CD4-positive, alpha-beta T cell (primary cell): ENCODE measurements at regions not wholly inside any gene's neighbourhood (a gene's known extent, or its start where the extent isn't known, plus 50 kb on each side); places are given as distances from the start of the nearest gene placed in this dataset.
"Not testable (repeated sequence)": the region's sequence is repeated elsewhere in the genome, so short reads cannot be mapped to it uniquely, and the experiment has no call there.

Experiments
- ATAC-seq: fragments of 200-7000 bp; cut with Tn5 transposase; one replicate; pipeline ENCODE4 v1.10.0; 2022; ENCODE audit warnings: mild to moderate bottlenecking; ENCODE audit not compliant: poor library complexity
- CTCF ChIA-PET: fragments of 350-600 bp; sonication (Branson Sonifier 250); formaldehyde crosslinking; loops from one replicate; lab custom pipeline; 2021; ENCODE audit warnings: antibody characterized with exemption, inconsistent platforms; lab: Charles Lee
- POLR2A ChIA-PET: fragments of 350-600 bp; sonication (Branson Sonifier 250); formaldehyde crosslinking; loops from one replicate; lab custom pipeline; 2021; ENCODE audit warnings: antibody characterized with exemption, inconsistent platforms; lab: Charles Lee
- DNase-seq, 14 experiments: peaks; one replicate each; pipeline ENCODE4 v3.0.0-alpha.2; 2013 to 2020; ENCODE audit warnings: mixed read lengths in 2 of 14
- H3K27ac ChIP-seq, 2 donors: one replicate each; pipeline versions ENCODE4 v1.5.1 to v1.7.0; 2013; ENCODE audit warnings: low read length in 2 of 2, low read depth in 1 of 2, mild to moderate bottlenecking in 1 of 2
- H3K27me3 ChIP-seq, 2 experiments: 1 replicate in 1 of 2; 2 replicates in 1 of 2; pipeline versions ENCODE4 v1.6.1 to v1.7.0; 2013; ENCODE audit warnings: low read length in 2 of 2, control low read depth in 1 of 2, mild to moderate bottlenecking in 1 of 2, moderate library complexity in 1 of 2; ENCODE audit not compliant: insufficient read depth in 2 of 2, control insufficient read depth in 1 of 2
- H3K36me3 ChIP-seq: one replicate; pipeline ENCODE4 v1.6.1; 2013; ENCODE audit warnings: low read length, control low read depth; ENCODE audit not compliant: insufficient read depth
- H3K4me1 ChIP-seq: one replicate; pipeline ENCODE4 v1.6.1; 2013; ENCODE audit warnings: low read length, control low read depth; ENCODE audit not compliant: insufficient read depth
- H3K4me3 ChIP-seq: one replicate; pipeline ENCODE4 v1.5.1; 2013; ENCODE audit warnings: mild to moderate bottlenecking, low read length, moderate library complexity
- H3K9me3 ChIP-seq, 2 experiments: 1 replicate in 1 of 2; 2 replicates in 1 of 2; pipeline versions ENCODE4 v1.6.1 to v1.7.0; 2013; ENCODE audit warnings: low read length in 2 of 2, mild to moderate bottlenecking in 2 of 2, control low read depth in 1 of 2, moderate library complexity in 1 of 2; ENCODE audit not compliant: control insufficient read depth in 1 of 2, insufficient read depth in 1 of 2
- H3K27ac Mint-ChIP-seq: one replicate; pipeline ENCODE4 v1.8.0; 2020; ENCODE audit warnings: mixed read lengths
- H3K27me3 Mint-ChIP-seq: one replicate; pipeline ENCODE4 v1.8.0; 2021; ENCODE audit warnings: mixed read lengths
- H3K36me3 Mint-ChIP-seq: one replicate; pipeline ENCODE4 v1.8.0; 2021; ENCODE audit warnings: low read depth, mixed read lengths
- H3K4me1 Mint-ChIP-seq: one replicate; pipeline ENCODE4 v1.8.0; 2021; ENCODE audit warnings: low read depth, mixed read lengths
- H3K4me3 Mint-ChIP-seq: one replicate; pipeline ENCODE4 v1.8.0; 2020; ENCODE audit warnings: mild to moderate bottlenecking, mixed read lengths
- H3K9me3 Mint-ChIP-seq: one replicate; pipeline ENCODE4 v1.8.0; 2020; ENCODE audit warnings: mixed read lengths
- intact Hi-C, 2 experiments: fragments of 100-400 bp; cut with DNase I in 1 of 2; cut with micrococcal nuclease in 1 of 2; formaldehyde crosslinking; loops; one replicate each; pipeline versions ENCODE4 v1.15.1 to v1.9.0; 2023 to 2025; cut with DNase I, micrococcal nuclease
- TF ChIP-seq, protein P1 (sequence below): fragments of 200-600 bp; IDR thresholded peaks from one replicate; pipeline ENCODE4 v1.8.0; 2022; ENCODE audit warnings: antibody characterized with exemption, mild to moderate bottlenecking

DNA sequence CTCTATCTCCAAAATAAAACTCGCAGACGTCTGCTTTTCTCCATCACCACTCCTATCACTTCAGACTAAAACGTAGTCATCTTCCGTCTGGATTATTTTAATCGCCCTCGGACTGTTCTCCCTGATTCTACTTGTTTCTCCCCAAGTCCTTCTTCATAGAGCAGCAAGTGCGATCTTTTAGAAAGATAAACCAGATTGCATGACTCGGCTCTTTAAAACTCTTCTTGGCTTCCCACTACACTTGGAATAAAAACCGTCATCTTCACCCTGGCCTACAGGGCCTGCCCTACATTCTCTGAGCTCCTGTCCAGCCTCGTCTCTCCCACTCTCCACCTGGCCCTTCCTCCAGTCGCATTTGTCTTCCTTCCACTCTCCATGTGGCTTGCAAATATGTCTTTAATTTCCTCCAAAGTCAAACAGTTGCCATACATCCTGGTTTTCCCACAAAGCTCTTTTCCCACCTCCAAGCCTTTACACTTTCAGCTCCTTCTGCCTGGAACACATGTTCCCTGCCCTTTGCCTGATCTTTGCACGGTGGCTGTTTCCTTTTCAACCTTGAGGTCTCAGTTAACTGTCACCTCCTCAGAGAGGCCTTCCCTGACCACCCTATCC is 70.5 kb upstream of the DHX40 start:
- CTCF ChIA-PET = interaction anchor here (1.3 kb wide), 1 partner anchor 8 kb away, joined by 3 read pairs; no protein-coding TSS in a partner anchor

DNA sequence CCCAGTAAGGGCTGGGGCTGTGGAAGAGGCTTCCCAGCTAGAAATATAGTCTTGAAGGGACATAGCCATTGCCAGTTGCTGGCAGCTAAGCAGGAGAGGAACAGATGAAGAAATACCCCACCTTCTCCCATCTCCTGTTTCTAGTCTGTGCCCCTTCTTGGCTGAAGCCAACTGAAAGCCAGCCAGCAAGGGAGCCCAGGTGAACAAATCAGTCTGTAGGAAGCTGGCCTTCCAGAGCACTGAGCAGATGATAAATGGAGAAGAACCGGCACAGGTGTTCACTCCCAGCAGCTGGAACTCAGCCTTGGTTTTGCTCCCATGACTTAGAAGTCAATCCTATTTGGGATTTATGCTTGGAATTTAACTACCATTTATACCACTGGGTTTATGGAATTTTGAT is 69.2 kb upstream of the DHX40 start:
- Mint-ChIP-seq H3K9me3 (no peaks in the 10 kb centered on the region), H3K27me3 (peaks cover 11% of the 10 kb centered on the region), H3K36me3 (no peaks in the 10 kb centered on the region), H3K27ac (no peak overlapping the region), H3K4me3 (no peak overlapping the region), H3K4me1 (no peaks in the 10 kb centered on the region)
- ChIA-PET POLR2A (no interaction called here), CTCF (no interaction called here)
- no peaks in the 10 kb centered on the region for H3K4me1 ChIP-seq
- TF ChIP-seq, protein P1, sequence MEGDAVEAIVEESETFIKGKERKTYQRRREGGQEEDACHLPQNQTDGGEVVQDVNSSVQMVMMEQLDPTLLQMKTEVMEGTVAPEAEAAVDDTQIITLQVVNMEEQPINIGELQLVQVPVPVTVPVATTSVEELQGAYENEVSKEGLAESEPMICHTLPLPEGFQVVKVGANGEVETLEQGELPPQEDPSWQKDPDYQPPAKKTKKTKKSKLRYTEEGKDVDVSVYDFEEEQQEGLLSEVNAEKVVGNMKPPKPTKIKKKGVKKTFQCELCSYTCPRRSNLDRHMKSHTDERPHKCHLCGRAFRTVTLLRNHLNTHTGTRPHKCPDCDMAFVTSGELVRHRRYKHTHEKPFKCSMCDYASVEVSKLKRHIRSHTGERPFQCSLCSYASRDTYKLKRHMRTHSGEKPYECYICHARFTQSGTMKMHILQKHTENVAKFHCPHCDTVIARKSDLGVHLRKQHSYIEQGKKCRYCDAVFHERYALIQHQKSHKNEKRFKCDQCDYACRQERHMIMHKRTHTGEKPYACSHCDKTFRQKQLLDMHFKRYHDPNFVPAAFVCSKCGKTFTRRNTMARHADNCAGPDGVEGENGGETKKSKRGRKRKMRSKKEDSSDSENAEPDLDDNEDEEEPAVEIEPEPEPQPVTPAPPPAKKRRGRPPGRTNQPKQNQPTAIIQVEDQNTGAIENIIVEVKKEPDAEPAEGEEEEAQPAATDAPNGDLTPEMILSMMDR = no peak
- H3K27me3 ChIP-seq = no peaks in the 10 kb centered on the region
- no peak overlapping the region for H3K27ac ChIP-seq
- no peaks in the 10 kb centered on the region for H3K9me3 ChIP-seq
- DNase-seq (no peak), ATAC-seq (no peak)
- no peaks in the 10 kb centered on the region for H3K36me3 ChIP-seq
- intact Hi-C loops = no loop called here
- H3K4me3 ChIP-seq = no peak overlapping the region

More for the DNA sequence above, 70.5 kb upstream of the DHX40 start:
- no peaks in the 10 kb centered on the region for H3K4me1 ChIP-seq
- Mint-ChIP-seq H3K27ac (no peak overlapping the region), H3K4me1 (no peaks in the 10 kb centered on the region), H3K36me3 (no peaks in the 10 kb centered on the region), H3K27me3 (peaks cover 11% of the 10 kb centered on the region), H3K4me3 (no peak overlapping the region), H3K9me3 (no peaks in the 10 kb centered on the region)
- no peaks in the 10 kb centered on the region for H3K36me3 ChIP-seq
- ATAC-seq (no peak), DNase-seq (no peak)
- POLR2A ChIA-PET = no interaction called here
- H3K9me3 ChIP-seq = no peaks in the 10 kb centered on the region
- no peaks in the 10 kb centered on the region for H3K27me3 ChIP-seq
- H3K27ac ChIP-seq = no peak overlapping the region
- TF ChIP-seq, protein P1 = no peak
- intact Hi-C loops = no loop called here
- no peak overlapping the region for H3K4me3 ChIP-seq

DNA sequence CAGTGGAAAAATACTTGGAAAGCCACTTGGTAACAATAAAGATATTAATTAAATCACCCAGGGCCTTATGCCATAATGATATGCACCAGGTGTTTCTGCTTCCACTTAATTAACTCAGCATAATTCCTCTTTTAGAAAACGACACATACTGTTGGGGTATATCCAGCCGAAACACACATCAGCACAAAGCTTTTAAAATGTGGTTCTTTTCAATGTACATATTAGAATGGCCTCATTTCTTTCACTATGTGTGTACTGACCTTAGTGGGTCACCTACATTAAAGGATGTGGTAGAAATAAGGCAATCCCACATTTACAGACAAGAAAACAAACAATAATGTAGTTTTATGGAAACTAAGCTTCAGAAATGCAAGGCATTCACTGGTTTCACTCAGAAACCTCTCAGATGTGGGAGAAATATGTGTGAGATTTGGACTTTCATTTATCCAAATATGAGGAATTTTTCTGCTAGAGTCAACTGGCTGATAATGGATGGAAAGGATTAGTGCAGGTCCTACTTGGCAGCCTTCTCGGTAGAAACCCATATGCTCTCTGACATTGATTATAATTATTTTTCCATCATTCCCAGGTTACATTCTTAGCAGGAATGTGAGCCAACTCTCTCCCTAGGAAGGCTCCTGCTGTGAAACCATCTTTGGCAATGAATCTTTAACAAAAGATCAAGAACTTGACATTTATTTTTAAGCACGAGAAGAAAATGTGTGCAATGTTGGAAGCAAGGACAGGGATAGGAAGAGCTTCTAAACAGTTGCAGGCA is 66.7 kb upstream of the DHX40 start:
- Histone ChIP-seq H3K4me3 (no peak overlapping the region), H3K36me3 (no peaks in the 10 kb centered on the region), H3K9me3 (no peaks in the 10 kb centered on the region), H3K27ac (no peak overlapping the region), H3K27me3 (peaks cover 0 to 3% of the 10 kb centered on the region in 2 experiments), H3K4me1 (no peaks in the 10 kb centered on the region)
- peaks cover 5% of the 10 kb centered on the region for H3K27me3 Mint-ChIP-seq
- H3K9me3 Mint-ChIP-seq = no peaks in the 10 kb centered on the region
- DNase-seq (no peak), ATAC-seq (no peak)
- TF ChIP-seq, protein P1 = no peak
- intact Hi-C loops = no loop called here
- H3K27ac Mint-ChIP-seq = no peak overlapping the region
- CTCF ChIA-PET = no interaction called here
- no peaks in the 10 kb centered on the region for H3K4me1 Mint-ChIP-seq
- no peaks in the 10 kb centered on the region for H3K36me3 Mint-ChIP-seq
- H3K4me3 Mint-ChIP-seq = no peak overlapping the region
- POLR2A ChIA-PET = no interaction called here

DNA sequence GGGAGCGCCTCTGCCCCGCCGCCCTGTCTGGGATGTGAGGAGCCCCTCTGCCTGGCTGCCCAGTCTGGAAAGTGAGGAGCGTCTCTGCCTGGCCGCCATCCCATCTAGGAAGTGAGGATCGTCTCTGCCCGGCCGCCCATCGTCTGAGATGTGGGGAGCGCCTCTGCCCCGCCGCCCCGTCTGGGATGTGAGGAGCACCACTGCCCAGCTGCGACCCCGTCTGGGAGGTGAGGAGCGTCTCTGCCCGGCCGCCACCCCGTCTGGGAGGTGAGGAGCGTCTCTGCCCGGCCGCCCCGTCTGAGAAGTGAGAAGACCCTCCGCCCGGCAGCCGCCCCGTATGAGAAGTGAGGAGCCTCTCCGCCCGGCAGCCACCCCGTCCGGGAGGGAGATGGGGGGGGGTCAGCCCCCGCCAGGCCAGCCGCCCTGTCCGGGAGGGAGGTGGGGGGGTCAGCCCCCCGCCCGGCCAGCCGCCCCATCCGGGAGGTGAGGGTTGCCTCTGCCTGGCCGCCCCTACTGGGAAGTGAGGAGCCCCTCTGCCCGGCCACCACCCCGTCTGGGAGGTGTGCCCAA is 65.2 kb upstream of the DHX40 start:
- H3K9me3 ChIP-seq, H3K27me3 ChIP-seq, POLR2A ChIA-PET, H3K4me3 ChIP-seq, H3K36me3 Mint-ChIP-seq, ATAC-seq, H3K27ac Mint-ChIP-seq, H3K9me3 Mint-ChIP-seq, intact Hi-C loops, H3K4me3 Mint-ChIP-seq, DNase-seq, H3K4me1 ChIP-seq, H3K36me3 ChIP-seq, H3K4me1 Mint-ChIP-seq, CTCF ChIA-PET, H3K27ac ChIP-seq: not testable (repeated sequence)
- H3K27me3 Mint-ChIP-seq = peaks cover 10% of the 10 kb centered on the region
